ENCODE measurements at regions not wholly inside any gene's neighbourhood (a gene's known extent, or its start where the extent isn't known, plus 50 kb on each side); places are given as distances from the start of the nearest gene placed in this dataset.

- no peaks in the 10 kb centered on the region for H3K4me1 ChIP-seq (ENCODE audit: control insufficient read depth, insufficient read depth, low read length, poor library complexity, severe bottlenecking)
- H3K27ac Mint-ChIP-seq: no peak overlapping the region
- no peaks in the 10 kb centered on the region for H3K4me1 Mint-ChIP-seq
- DNase-seq (no peak), ATAC-seq (ENCODE audit: low read depth in 2 of 2) (no peak)
- no peaks in the 10 kb centered on the region for H3K36me3 Mint-ChIP-seq
- no peak overlapping the region for H3K4me3 Mint-ChIP-seq
- H3K9me3 ChIP-seq (ENCODE audit: control insufficient read depth in 2 of 2, low read length in 2 of 2): no peaks in the 10 kb centered on the region
- H3K36me3 ChIP-seq (ENCODE audit: control insufficient read depth, insufficient read depth, low read length): no peaks in the 10 kb centered on the region
- peaks cover 0 to 3% (median 0%) of the 10 kb centered on the region in 7 donors for H3K9me3 Mint-ChIP-seq
- H3K4me3 ChIP-seq (ENCODE audit: low read depth, low read length): no peak overlapping the region
- peaks cover 25% of the 10 kb centered on the region for H3K27me3 Mint-ChIP-seq
- H3K27me3 ChIP-seq (ENCODE audit: control insufficient read depth, insufficient read depth, low read length): no peaks in the 10 kb centered on the region
- no peak overlapping the region for H3K27ac ChIP-seq (ENCODE audit: insufficient read depth, low read length, poor library complexity, severe bottlenecking)
Observed at GRCh38 chr2:7471185-7471584, 554.0 kb downstream of the RNF144A start.

- ATAC-seq (ENCODE audit: low read depth in 2 of 2): no peak
- Mint-ChIP-seq H3K4me1 (no peaks in the 10 kb centered on the region), H3K27me3 (peaks cover 29% of the 10 kb centered on the region), H3K27ac (no peak overlapping the region), H3K4me3 (no peak overlapping the region), H3K36me3 (no peaks in the 10 kb centered on the region), H3K9me3 (peaks cover 0 to 4% (median 0%) of the 10 kb centered on the region in 7 donors)
- no peaks in the 10 kb centered on the region for H3K9me3 ChIP-seq (ENCODE audit: control insufficient read depth in 2 of 2, low read length in 2 of 2)
- H3K36me3 ChIP-seq (ENCODE audit: control insufficient read depth, insufficient read depth, low read length): no peaks in the 10 kb centered on the region
- H3K4me1 ChIP-seq (ENCODE audit: control insufficient read depth, insufficient read depth, low read length, poor library complexity, severe bottlenecking): no peaks in the 10 kb centered on the region
- no peak overlapping the region for H3K27ac ChIP-seq (ENCODE audit: insufficient read depth, low read length, poor library complexity, severe bottlenecking)
- H3K4me3 ChIP-seq (ENCODE audit: low read depth, low read length): no peak overlapping the region
- no peaks in the 10 kb centered on the region for H3K27me3 ChIP-seq (ENCODE audit: control insufficient read depth, insufficient read depth, low read length)
- no peak for DNase-seq
Observed at GRCh38 chr2:7472465-7472864, 555.3 kb downstream of the RNF144A start.

GRCh38 chr2:7473135-7473771 is 556.0 kb downstream of the RNF144A start:
- Histone ChIP-seq H3K27me3 (ENCODE audit: control insufficient read depth, insufficient read depth, low read length) (no peaks in the 10 kb centered on the region), H3K4me3 (ENCODE audit: low read depth, low read length) (no peak overlapping the region), H3K9me3 (ENCODE audit: control insufficient read depth in 2 of 2, low read length in 2 of 2) (no peaks in the 10 kb centered on the region), H3K36me3 (ENCODE audit: control insufficient read depth, insufficient read depth, low read length) (no peaks in the 10 kb centered on the region), H3K4me1 (ENCODE audit: control insufficient read depth, insufficient read depth, low read length, poor library complexity, severe bottlenecking) (no peaks in the 10 kb centered on the region), H3K27ac (ENCODE audit: insufficient read depth, low read length, poor library complexity, severe bottlenecking) (no peak overlapping the region)
- Mint-ChIP-seq H3K27me3 (peaks cover 23% of the 10 kb centered on the region), H3K36me3 (no peaks in the 10 kb centered on the region), H3K4me3 (no peak overlapping the region), H3K27ac (no peak overlapping the region), H3K4me1 (no peaks in the 10 kb centered on the region), H3K9me3 (peaks cover 0 to 5% (median 0%) of the 10 kb centered on the region in 7 donors)
- ATAC-seq (ENCODE audit: low read depth in 2 of 2) (no peak), DNase-seq (no peak)

- peaks cover 20% of the 10 kb centered on the region for H3K27me3 Mint-ChIP-seq
- H3K4me3 Mint-ChIP-seq: no peak overlapping the region
- Histone ChIP-seq H3K27ac (ENCODE audit: insufficient read depth, low read length, poor library complexity, severe bottlenecking) (no peak overlapping the region), H3K36me3 (ENCODE audit: control insufficient read depth, insufficient read depth, low read length) (no peaks in the 10 kb centered on the region), H3K27me3 (ENCODE audit: control insufficient read depth, insufficient read depth, low read length) (no peaks in the 10 kb centered on the region), H3K4me1 (ENCODE audit: control insufficient read depth, insufficient read depth, low read length, poor library complexity, severe bottlenecking) (no peaks in the 10 kb centered on the region), H3K9me3 (ENCODE audit: control insufficient read depth in 2 of 2, low read length in 2 of 2) (no peaks in the 10 kb centered on the region), H3K4me3 (ENCODE audit: low read depth, low read length) (no peak overlapping the region)
- ATAC-seq (ENCODE audit: low read depth in 2 of 2): no peak
- H3K4me1 Mint-ChIP-seq: no peaks in the 10 kb centered on the region
- H3K27ac Mint-ChIP-seq: no peak overlapping the region
- no peaks in the 10 kb centered on the region for H3K36me3 Mint-ChIP-seq
- DNase-seq: no peak
- peaks cover 0 to 5% (median under 1%) of the 10 kb centered on the region in 7 donors for H3K9me3 Mint-ChIP-seq
Observed at GRCh38 chr2:7476371-7476770, 559.2 kb downstream of the RNF144A start.

- Mint-ChIP-seq H3K36me3 (no peaks in the 10 kb centered on the region), H3K27me3 (peaks cover 23% of the 10 kb centered on the region), H3K27ac (no peak overlapping the region), H3K9me3 (peaks cover 0 to 6% (median 3%) of the 10 kb centered on the region in 7 donors), H3K4me3 (no peak overlapping the region), H3K4me1 (no peaks in the 10 kb centered on the region)
- H3K27me3 ChIP-seq (ENCODE audit: control insufficient read depth, insufficient read depth, low read length): no peaks in the 10 kb centered on the region
- H3K27ac ChIP-seq (ENCODE audit: insufficient read depth, low read length, poor library complexity, severe bottlenecking): no peak overlapping the region
- no peak for DNase-seq
- H3K4me3 ChIP-seq (ENCODE audit: low read depth, low read length): no peak overlapping the region
- no peak for ATAC-seq (ENCODE audit: low read depth in 2 of 2)
- H3K9me3 ChIP-seq (ENCODE audit: control insufficient read depth in 2 of 2, low read length in 2 of 2): no peaks in the 10 kb centered on the region
- no peaks in the 10 kb centered on the region for H3K4me1 ChIP-seq (ENCODE audit: control insufficient read depth, insufficient read depth, low read length, poor library complexity, severe bottlenecking)
- H3K36me3 ChIP-seq (ENCODE audit: control insufficient read depth, insufficient read depth, low read length): no peaks in the 10 kb centered on the region
Observed at GRCh38 chr2:7479603-7480002, 562.4 kb downstream of the RNF144A start.

GRCh38 chr2:7480431-7480830 is 563.2 kb downstream of the RNF144A start:
- Histone ChIP-seq H3K4me3 (ENCODE audit: low read depth, low read length) (no peak overlapping the region), H3K36me3 (ENCODE audit: control insufficient read depth, insufficient read depth, low read length) (no peaks in the 10 kb centered on the region), H3K27ac (ENCODE audit: insufficient read depth, low read length, poor library complexity, severe bottlenecking) (no peak overlapping the region), H3K4me1 (ENCODE audit: control insufficient read depth, insufficient read depth, low read length, poor library complexity, severe bottlenecking) (no peaks in the 10 kb centered on the region), H3K9me3 (ENCODE audit: control insufficient read depth in 2 of 2, low read length in 2 of 2) (no peaks in the 10 kb centered on the region), H3K27me3 (ENCODE audit: control insufficient read depth, insufficient read depth, low read length) (no peaks in the 10 kb centered on the region)
- no peaks in the 10 kb centered on the region for H3K4me1 Mint-ChIP-seq
- H3K4me3 Mint-ChIP-seq: no peak overlapping the region
- ATAC-seq (ENCODE audit: low read depth in 2 of 2): no peak
- no peak overlapping the region for H3K27ac Mint-ChIP-seq
- no peaks in the 10 kb centered on the region for H3K36me3 Mint-ChIP-seq
- peaks cover 0 to 6% (median 2%) of the 10 kb centered on the region in 7 donors for H3K9me3 Mint-ChIP-seq
- no peak for DNase-seq
- peaks cover 17% of the 10 kb centered on the region for H3K27me3 Mint-ChIP-seq

- Mint-ChIP-seq H3K27ac (peak overlapping the region in 1 of 3 donors; percentile 28), H3K4me1 (no peaks in the 10 kb centered on the region), H3K9me3 (peaks cover 0 to 14% (median 0%) of the 10 kb centered on the region in 7 donors), H3K4me3 (no peak overlapping the region), H3K36me3 (no peaks in the 10 kb centered on the region), H3K27me3 (peaks cover 5% of the 10 kb centered on the region)
- H3K4me1 ChIP-seq (ENCODE audit: control insufficient read depth, insufficient read depth, low read length, poor library complexity, severe bottlenecking): no peaks in the 10 kb centered on the region
- H3K27ac ChIP-seq (ENCODE audit: insufficient read depth, low read length, poor library complexity, severe bottlenecking): no peak overlapping the region
- DNase-seq (no peak), ATAC-seq (ENCODE audit: low read depth in 2 of 2) (no peak)
- no peak overlapping the region for H3K4me3 ChIP-seq (ENCODE audit: low read depth, low read length)
- H3K27me3 ChIP-seq (ENCODE audit: control insufficient read depth, insufficient read depth, low read length): peaks cover 3% of the 10 kb centered on the region
- no peaks in the 10 kb centered on the region for H3K9me3 ChIP-seq (ENCODE audit: control insufficient read depth in 2 of 2, low read length in 2 of 2)
- H3K36me3 ChIP-seq (ENCODE audit: control insufficient read depth, insufficient read depth, low read length): no peaks in the 10 kb centered on the region
Observed at GRCh38 chr2:7490672-7491071, 573.5 kb downstream of the RNF144A start.

GRCh38 chr2:7492719-7493118 is 575.5 kb downstream of the RNF144A start:
- Mint-ChIP-seq H3K27ac (no peak overlapping the region), H3K9me3 (peaks cover 0 to 9% (median 0%) of the 10 kb centered on the region in 7 donors), H3K36me3 (no peaks in the 10 kb centered on the region), H3K27me3 (peaks cover 8% of the 10 kb centered on the region), H3K4me3 (no peak overlapping the region), H3K4me1 (no peaks in the 10 kb centered on the region)
- H3K36me3 ChIP-seq (ENCODE audit: control insufficient read depth, insufficient read depth, low read length): no peaks in the 10 kb centered on the region
- H3K9me3 ChIP-seq (ENCODE audit: control insufficient read depth in 2 of 2, low read length in 2 of 2): no peaks in the 10 kb centered on the region
- no peak overlapping the region for H3K4me3 ChIP-seq (ENCODE audit: low read depth, low read length)
- H3K27me3 ChIP-seq (ENCODE audit: control insufficient read depth, insufficient read depth, low read length): peaks cover 3% of the 10 kb centered on the region
- ATAC-seq (ENCODE audit: low read depth in 2 of 2) (no peak), DNase-seq (no peak)
- no peak overlapping the region for H3K27ac ChIP-seq (ENCODE audit: insufficient read depth, low read length, poor library complexity, severe bottlenecking)
- H3K4me1 ChIP-seq (ENCODE audit: control insufficient read depth, insufficient read depth, low read length, poor library complexity, severe bottlenecking): no peaks in the 10 kb centered on the region
